SK-N-SH treated with all-trans-retinoic acid at 6 μM for 48 hours (cell line): ENCODE measurements at regions not wholly inside any gene's neighbourhood (a gene's known extent, or its start where the extent isn't known, plus 50 kb on each side); places are given as distances from the start of the nearest gene placed in this dataset.

Source experiments
- ATAC-seq: fragments of 200-7000 bp; cut with Tn5 transposase; 3 replicates; pipeline ENCODE4 v1.9.1; 2020; ENCODE audit warnings: mild to moderate bottlenecking, moderate library complexity
- ARNTL ChIP-seq: fragments of 450-650 bp; formaldehyde crosslinking; IDR thresholded peaks from 2 replicates; pipeline ENCODE4 v1.5.0; 2020; ENCODE audit warnings: low read depth, mild to moderate bottlenecking, moderate library complexity, borderline replicate concordance
- CREB5 ChIP-seq: fragments of 250-450 bp; sonication (Bioruptor Pico); IDR thresholded peaks from 2 replicates; pipeline ENCODE4 v1.5.1; 2020; ENCODE audit warnings: low read depth, mild to moderate bottlenecking, moderate library complexity
- CSRNP3 ChIP-seq: fragments of 250-450 bp; sonication (Bioruptor Pico); IDR thresholded peaks from 2 replicates; pipeline ENCODE4 v1.5.1; 2021; ENCODE audit warnings: mild to moderate bottlenecking, moderate library complexity
- GLIS3 ChIP-seq: fragments of 250-450 bp; sonication (Bioruptor Pico); IDR thresholded peaks from 2 replicates; pipeline ENCODE4 v1.5.0; 2020; ENCODE audit warnings: mild to moderate bottlenecking, moderate library complexity
- ISL1 ChIP-seq: fragments of 250-450 bp; sonication (Bioruptor Pico); IDR thresholded peaks from 2 replicates; pipeline ENCODE4 v2.1.2; 2022; ENCODE audit warnings: mild to moderate bottlenecking, moderate library complexity
- OSR1 ChIP-seq: fragments of 250-450 bp; sonication (Bioruptor Pico); IDR thresholded peaks from 2 replicates; pipeline ENCODE4 v1.8.0; 2022; ENCODE audit warnings: moderate library complexity, mild to moderate bottlenecking, inconsistent platforms
- PPARA ChIP-seq: fragments of 250-450 bp; sonication (Bioruptor Pico); IDR thresholded peaks from 2 replicates; pipeline ENCODE4 v1.5.0; 2020; ENCODE audit warnings: mild to moderate bottlenecking, borderline replicate concordance
- RARB ChIP-seq: fragments of 250-450 bp; sonication (Bioruptor Pico); IDR thresholded peaks from 2 replicates; pipeline ENCODE4 v1.8.0; 2021; ENCODE audit warnings: mild to moderate bottlenecking, moderate library complexity
- SNAI2 ChIP-seq: fragments of 250-450 bp; sonication (Bioruptor Pico); IDR thresholded peaks from 2 replicates; pipeline ENCODE4 v1.5.0; 2020; ENCODE audit warnings: mild to moderate bottlenecking, moderate library complexity
- TCF4 ChIP-seq: fragments of 250-450 bp; sonication (Bioruptor Pico); IDR thresholded peaks from 2 replicates; pipeline ENCODE4 v1.8.0; 2021; ENCODE audit warnings: mild to moderate bottlenecking, moderate library complexity, borderline replicate concordance
- ZC3H10 ChIP-seq: fragments of 250-450 bp; sonication (Bioruptor Pico); IDR thresholded peaks from 2 replicates; pipeline ENCODE4 v1.5.1; 2021; ENCODE audit warnings: mild to moderate bottlenecking, moderate library complexity
- ZFP3 ChIP-seq: fragments of 250-450 bp; sonication (Bioruptor Pico); IDR thresholded peaks from 2 replicates; pipeline ENCODE4 v1.5.0; 2020; ENCODE audit warnings: mild to moderate bottlenecking, moderate library complexity
- ZFP30 ChIP-seq: fragments of 450-650 bp; formaldehyde crosslinking; IDR thresholded peaks from 2 replicates; pipeline ENCODE4 v1.5.0; 2022; ENCODE audit warnings: mild to moderate bottlenecking, moderate library complexity
- ZNF565 ChIP-seq: fragments of 450-650 bp; formaldehyde crosslinking; conservative IDR thresholded peaks from 2 replicates; pipeline ENCODE4 v1.5.0; 2020; ENCODE audit warnings: low read depth, mild to moderate bottlenecking, moderate library complexity
- ZNF70 ChIP-seq: fragments of 450-650 bp; formaldehyde crosslinking; IDR thresholded peaks from 2 replicates; pipeline ENCODE4 v1.5.0; 2020; ENCODE audit warnings: mild to moderate bottlenecking, moderate library complexity
- ZNF8 ChIP-seq: fragments of 450-650 bp; formaldehyde crosslinking; IDR thresholded peaks from 2 replicates; pipeline ENCODE4 v1.5.0; 2020; ENCODE audit warnings: mild to moderate bottlenecking, moderate library complexity
- TF ChIP-seq, protein P1 (sequence below): fragments of 250-450 bp; sonication (Bioruptor Pico); IDR thresholded peaks from 2 replicates; pipeline ENCODE4 v1.8.0; 2021; ENCODE audit warnings: low read depth, mild to moderate bottlenecking, moderate library complexity, borderline replicate concordance

- ATAC-seq, result no peak
- TF ChIP-seq ARNTL (CRISPR knock-in tag), result no peak
Measured at GRCh38 chr6:140790109-140790508, 1342.6 kb upstream of the GJE1 start.

GRCh38 chr6:140789466-140789865, 1343.3 kb upstream of the GJE1 start:
- no peak for TF ChIP-seq TCF4 (CRISPR knock-in tag)
- no peak for ATAC-seq

DNA sequence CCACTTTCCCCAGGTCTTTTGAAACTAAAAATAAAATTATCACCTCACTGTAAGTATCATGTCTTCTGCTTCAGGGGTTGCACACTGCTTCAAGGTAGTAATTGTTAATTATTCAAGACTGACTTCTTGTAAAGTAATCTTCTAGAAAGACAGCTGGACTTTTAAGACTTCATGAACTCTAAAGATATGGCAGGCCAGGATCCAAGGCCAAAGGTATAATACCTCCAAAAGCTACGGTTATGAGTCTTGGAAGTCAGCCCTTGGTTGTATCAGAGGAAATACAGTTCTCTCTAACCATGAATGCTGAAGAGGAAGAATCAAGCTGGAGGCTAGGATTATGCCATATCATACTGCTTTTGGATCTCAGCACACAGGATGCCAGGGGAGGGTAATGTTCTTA, 1346.8 kb upstream of the GJE1 start:
- TF ChIP-seq, protein P1, sequence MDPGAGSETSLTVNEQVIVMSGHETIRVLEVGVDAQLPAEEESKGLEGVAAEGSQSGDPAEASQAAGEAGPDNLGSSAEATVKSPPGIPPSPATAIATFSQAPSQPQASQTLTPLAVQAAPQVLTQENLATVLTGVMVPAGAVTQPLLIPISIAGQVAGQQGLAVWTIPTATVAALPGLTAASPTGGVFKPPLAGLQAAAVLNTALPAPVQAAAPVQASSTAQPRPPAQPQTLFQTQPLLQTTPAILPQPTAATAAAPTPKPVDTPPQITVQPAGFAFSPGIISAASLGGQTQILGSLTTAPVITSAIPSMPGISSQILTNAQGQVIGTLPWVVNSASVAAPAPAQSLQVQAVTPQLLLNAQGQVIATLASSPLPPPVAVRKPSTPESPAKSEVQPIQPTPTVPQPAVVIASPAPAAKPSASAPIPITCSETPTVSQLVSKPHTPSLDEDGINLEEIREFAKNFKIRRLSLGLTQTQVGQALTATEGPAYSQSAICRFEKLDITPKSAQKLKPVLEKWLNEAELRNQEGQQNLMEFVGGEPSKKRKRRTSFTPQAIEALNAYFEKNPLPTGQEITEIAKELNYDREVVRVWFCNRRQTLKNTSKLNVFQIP (CRISPR knock-in tag), result no peak
- TF ChIP-seq GLIS3 (CRISPR knock-in tag), result no peak
- no peak for TF ChIP-seq RARB (CRISPR knock-in tag)
- TF ChIP-seq CREB5 (CRISPR knock-in tag), result no peak

DNA sequence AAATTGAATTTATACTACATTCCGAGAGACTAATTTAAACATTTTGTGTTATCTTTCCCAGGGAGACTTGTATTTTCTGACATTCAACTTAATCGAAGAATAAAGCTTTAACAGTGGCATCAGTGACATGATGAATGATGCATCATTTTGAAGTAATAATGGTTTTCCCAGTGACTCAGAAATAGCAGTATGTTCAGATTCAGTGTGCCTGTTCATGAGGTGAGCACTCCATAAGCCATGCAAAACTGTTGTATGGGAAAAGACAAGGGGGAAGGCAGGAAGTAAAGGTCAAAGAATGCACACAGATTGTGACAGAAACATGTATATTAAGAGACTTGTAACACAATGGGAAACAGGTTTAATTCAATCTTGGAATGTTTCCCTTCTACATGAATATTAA, 1348.2 kb upstream of the GJE1 start:
- no peak for ATAC-seq
- TF ChIP-seq TCF4 (CRISPR knock-in tag) (no peak), RARB (CRISPR knock-in tag) (no peak), ZNF8 (CRISPR knock-in tag) (no peak), ZNF565 (CRISPR knock-in tag) (no peak)

More for the DNA sequence above, 1346.8 kb upstream of the GJE1 start:
- no peak for ATAC-seq

DNA sequence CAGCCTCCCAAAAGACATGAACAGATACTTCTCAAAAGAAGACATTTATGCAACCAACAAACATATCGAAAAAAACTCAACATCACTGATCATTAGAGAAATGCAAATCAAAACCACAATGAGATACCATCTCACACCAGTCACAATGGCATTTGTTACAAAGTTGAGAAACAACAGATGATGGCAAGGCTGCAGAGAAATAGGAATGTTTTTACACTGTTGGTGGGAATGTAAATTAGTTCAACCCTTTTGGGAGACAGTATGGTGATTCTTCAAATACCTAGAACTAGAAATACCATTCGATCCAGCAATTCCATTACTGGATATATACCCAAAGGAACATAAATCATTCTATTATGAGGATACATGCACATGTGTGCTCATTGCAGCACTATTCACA, 1349.2 kb upstream of the GJE1 start:
- ATAC-seq, result peak; percentile 32; the same call in 1 of the 3 replicates

DNA sequence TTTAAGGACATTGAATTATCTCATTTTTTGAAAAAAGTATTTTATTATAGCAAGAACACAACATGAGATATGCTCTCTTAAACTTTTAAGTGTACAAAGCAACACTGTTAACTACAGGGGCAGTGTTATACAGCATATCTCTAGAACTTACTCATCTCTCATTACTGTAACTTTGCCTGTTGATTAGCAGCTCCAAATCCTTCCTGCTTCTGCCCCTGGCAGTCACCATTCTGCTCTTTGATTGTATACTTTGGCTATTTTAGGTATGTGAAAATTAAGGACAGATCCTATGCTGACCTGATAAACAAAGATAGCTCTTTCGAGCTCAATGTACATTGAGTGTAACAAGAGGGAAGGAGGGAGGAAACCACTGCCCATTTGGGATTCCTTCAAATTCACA, 1349.8 kb upstream of the GJE1 start:
- ATAC-seq, result no peak; the same call in 2 of the 3 replicates
- no peak for TF ChIP-seq SNAI2
- no peak for TF ChIP-seq CSRNP3 (CRISPR knock-in tag)
- TF ChIP-seq ZC3H10 (CRISPR knock-in tag), result no peak
- no peak for TF ChIP-seq ZFP3

DNA sequence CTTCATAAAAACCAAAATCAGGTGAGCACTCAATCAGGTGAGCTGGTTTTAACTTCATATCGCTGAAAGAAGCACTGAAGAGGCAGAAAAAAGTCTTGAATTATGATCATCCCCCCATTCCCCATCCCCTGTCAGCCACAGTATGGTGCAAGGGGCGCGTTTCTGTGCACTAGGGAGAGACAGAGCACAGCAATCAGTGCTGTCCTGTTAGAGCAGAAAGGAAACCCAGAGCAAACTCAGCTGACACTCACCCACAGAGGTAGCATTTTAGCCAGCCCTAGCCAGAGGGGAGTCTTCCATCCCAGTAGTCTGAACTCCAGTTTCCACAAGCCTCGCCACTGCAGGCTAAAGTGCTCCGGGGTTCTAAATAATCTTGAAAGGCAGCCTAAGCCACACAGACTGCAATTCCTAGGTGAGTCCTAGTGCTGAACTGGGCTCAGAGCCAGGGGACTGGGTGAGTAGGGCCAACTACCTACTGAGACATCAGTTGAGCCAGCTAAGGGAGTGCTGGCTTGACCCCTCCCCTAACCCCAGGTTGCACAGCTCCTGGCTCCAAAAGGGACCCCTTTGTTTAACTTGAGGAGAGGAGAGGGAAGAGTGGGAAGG, 1352.6 kb upstream of the GJE1 start:
- ATAC-seq, result no peak
- TF ChIP-seq ISL1 (CRISPR knock-in tag) (no peak), CREB5 (CRISPR knock-in tag) (no peak), RARB (CRISPR knock-in tag) (no peak), ARNTL (CRISPR knock-in tag) (no peak), PPARA (CRISPR knock-in tag) (no peak), ZC3H10 (CRISPR knock-in tag) (no peak), TCF4 (CRISPR knock-in tag) (no peak), OSR1 (CRISPR knock-in tag) (no peak), ZNF70 (CRISPR knock-in tag) (no peak), ZFP30 (CRISPR knock-in tag) (no peak)
